ENCODE measurements at regions not wholly inside any gene's neighbourhood (a gene's known extent, or its start where the extent isn't known, plus 50 kb on each side); places are given as distances from the start of the nearest gene placed in this dataset.

DNA sequence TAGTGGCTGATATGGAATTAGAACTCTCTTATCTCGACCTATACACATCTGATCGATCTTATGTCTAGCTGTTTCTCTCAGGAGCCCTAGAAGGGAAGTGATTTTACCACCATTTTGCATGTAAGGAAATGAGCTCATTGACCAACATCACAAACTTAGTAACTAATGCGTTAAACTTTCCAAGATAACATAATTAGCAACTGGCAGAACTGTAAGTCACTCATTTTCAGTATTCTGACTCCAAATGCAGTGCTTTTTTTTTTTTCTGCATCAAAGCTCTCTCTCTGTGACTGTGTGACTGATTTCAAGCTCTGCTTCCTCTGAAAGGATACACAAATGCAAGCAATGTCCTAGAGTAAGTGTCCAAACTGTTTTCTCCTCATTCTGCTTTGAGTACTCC, 68.1 kb upstream of the FBXL7 start:
- no peak overlapping the region for H3K4me3 ChIP-seq (replicated peaks in 1 of 2; ENCODE audit: low read depth in 2 of 2, low read length in 2 of 2)
- TF ChIP-seq, protein P1, sequence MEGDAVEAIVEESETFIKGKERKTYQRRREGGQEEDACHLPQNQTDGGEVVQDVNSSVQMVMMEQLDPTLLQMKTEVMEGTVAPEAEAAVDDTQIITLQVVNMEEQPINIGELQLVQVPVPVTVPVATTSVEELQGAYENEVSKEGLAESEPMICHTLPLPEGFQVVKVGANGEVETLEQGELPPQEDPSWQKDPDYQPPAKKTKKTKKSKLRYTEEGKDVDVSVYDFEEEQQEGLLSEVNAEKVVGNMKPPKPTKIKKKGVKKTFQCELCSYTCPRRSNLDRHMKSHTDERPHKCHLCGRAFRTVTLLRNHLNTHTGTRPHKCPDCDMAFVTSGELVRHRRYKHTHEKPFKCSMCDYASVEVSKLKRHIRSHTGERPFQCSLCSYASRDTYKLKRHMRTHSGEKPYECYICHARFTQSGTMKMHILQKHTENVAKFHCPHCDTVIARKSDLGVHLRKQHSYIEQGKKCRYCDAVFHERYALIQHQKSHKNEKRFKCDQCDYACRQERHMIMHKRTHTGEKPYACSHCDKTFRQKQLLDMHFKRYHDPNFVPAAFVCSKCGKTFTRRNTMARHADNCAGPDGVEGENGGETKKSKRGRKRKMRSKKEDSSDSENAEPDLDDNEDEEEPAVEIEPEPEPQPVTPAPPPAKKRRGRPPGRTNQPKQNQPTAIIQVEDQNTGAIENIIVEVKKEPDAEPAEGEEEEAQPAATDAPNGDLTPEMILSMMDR (IDR thresholded peaks at IDR 0.05; ENCODE audit: low read depth, low read length) = no peak
- DNase-seq (ENCODE audit: low read depth in 2 of 2) = no peak

DNA sequence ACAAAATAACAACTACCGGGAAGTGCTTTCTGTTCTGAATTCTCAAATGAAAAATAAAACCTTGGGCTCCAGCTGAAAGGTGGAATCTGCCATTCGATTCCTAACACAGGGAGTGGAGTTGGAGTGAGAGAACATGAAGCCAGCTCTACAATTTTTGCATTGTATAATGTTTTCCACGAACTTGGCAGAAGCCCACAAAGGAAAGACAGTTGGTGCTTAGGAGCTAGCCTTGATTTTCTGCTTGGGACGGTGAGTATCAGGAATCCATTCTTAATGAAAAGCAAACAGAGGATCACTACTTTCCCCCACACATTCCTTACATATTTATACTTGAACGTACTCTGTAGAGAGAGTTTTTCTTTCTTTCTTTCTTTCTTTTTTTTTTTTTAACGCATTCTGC, 74.2 kb upstream of the FBXL7 start:
- TF ChIP-seq, protein P1 (IDR thresholded peaks at IDR 0.05; ENCODE audit: low read depth, low read length) = no peak
- no peak overlapping the region for H3K4me3 ChIP-seq (replicated peaks in 1 of 2; ENCODE audit: low read depth in 2 of 2, low read length in 2 of 2)
- peak in 1 of 2 donors; percentile 0 for DNase-seq (ENCODE audit: low read depth in 2 of 2)

DNA sequence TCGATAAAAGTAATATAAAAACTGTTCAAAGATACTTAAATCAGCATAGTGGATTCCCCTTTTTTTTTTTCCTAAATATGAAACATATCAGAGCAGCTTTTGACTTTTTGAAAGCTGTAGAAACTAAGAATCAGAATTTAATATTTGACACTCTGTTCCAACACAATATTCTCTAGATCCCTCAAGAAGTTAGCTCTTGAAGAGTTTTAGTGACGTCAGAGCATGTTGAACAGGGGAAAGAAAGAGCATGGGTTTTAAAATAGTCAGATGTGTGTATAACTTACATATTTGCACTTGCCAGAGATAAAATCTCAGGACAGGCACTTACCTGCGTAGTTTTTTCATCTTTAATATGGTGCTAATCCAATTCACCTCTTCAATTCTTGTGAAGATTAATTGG, 75.2 kb upstream of the FBXL7 start:
- H3K4me3 ChIP-seq (replicated peaks in 1 of 2; ENCODE audit: low read depth in 2 of 2, low read length in 2 of 2) = no peak overlapping the region
- no peak for DNase-seq (ENCODE audit: low read depth in 2 of 2)
- TF ChIP-seq, protein P1 (IDR thresholded peaks at IDR 0.05; ENCODE audit: low read depth, low read length) = no peak

DNA sequence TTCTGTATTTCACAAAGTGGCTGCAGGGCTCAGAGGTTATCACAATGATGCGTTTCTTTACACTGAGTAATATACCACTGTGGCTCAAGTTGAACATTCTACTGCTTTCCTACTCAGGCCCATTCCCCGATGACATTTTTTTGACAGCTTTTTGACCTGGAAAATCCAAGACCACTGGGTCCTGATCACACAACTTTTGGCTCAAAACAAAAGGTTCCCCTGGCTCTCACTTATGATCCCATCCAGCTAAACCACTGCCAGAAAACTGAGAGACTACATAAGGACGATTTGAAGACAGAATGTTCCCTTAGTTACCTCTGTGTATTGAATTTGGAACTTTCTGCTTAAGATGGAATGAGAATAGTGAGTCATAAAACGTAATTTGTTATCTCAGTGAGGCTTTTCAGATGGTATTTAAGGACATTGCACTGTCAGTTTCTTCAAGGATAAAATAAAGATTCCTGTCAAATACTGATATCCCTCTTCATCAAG, 78.0 kb upstream of the FBXL7 start:
- TF ChIP-seq, protein P1 (IDR thresholded peaks at IDR 0.05; ENCODE audit: low read depth, low read length) = no peak
- H3K4me3 ChIP-seq (replicated peaks in 1 of 2; ENCODE audit: low read depth in 2 of 2, low read length in 2 of 2) = no peak overlapping the region
- peak; percentile 23 to 41 for DNase-seq (ENCODE audit: low read depth in 2 of 2)

- TF ChIP-seq, protein P1 (IDR thresholded peaks at IDR 0.05; ENCODE audit: low read depth, low read length) = no peak
- DNase-seq (ENCODE audit: low read depth in 2 of 2) = no peak
Measured at GRCh38 chr5:15421381-15421780, 78.6 kb upstream of the FBXL7 start.

GRCh38 chr5:15420201-15420600, 79.8 kb upstream of the FBXL7 start:
- DNase-seq (ENCODE audit: low read depth in 2 of 2) = peak in 1 of 2 donors; percentile 1
- H3K4me3 ChIP-seq (replicated peaks in 1 of 2; ENCODE audit: low read depth in 2 of 2, low read length in 2 of 2) = no peak overlapping the region
- TF ChIP-seq, protein P1 (IDR thresholded peaks at IDR 0.05; ENCODE audit: low read depth, low read length) = no peak

More at GRCh38 chr5:15421381-15421780, 78.6 kb upstream of the FBXL7 start:
- H3K4me3 ChIP-seq (replicated peaks in 1 of 2; ENCODE audit: low read depth in 2 of 2, low read length in 2 of 2) = no peak overlapping the region

DNA sequence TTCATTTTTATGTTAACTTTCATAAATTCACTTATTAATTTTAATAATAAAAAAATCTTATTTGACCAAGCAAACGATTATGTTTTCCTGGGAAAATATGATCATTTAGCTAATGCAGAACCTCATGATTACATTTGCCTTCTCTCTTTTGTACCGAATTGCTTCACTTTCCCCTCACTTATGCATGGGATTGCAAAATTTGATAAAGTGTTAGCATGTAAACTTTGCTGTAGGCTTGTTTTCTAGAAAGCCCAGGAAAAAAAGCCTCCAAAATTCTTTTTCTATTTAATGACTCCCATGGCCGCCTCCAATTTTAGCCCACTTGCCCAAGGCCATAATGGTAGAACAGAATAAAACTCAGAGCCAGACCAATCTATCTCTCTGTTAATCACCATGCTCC, 82.8 kb upstream of the FBXL7 start:
- DNase-seq (ENCODE audit: low read depth in 2 of 2) = no peak
- TF ChIP-seq, protein P1 (IDR thresholded peaks at IDR 0.05; ENCODE audit: low read depth, low read length) = no peak
- no peak overlapping the region for H3K4me3 ChIP-seq (replicated peaks in 1 of 2; ENCODE audit: low read depth in 2 of 2, low read length in 2 of 2)

Data from cardiac fibroblast (primary cell).